Fibroblast of villous mesenchyme (primary cell): ENCODE measurements at regions not wholly inside any gene's neighbourhood (a gene's known extent, or its start where the extent isn't known, plus 50 kb on each side); places are given as distances from the start of the nearest gene placed in this dataset.
A peak's percentile ranks its signal among the peaks of the same experiment; 100 is the strongest.

Experiments
- DNase-seq: peaks from one replicate; pipeline ENCODE4 v3.0.0-alpha.2; 2010; ENCODE audit warnings: low read depth
- H3K4me3 ChIP-seq: 2 replicates; pipeline ENCODE4 v1.5.1; 2011; ENCODE audit warnings: low read depth, mild to moderate bottlenecking, low read length
- CTCF ChIP-seq: IDR thresholded peaks from 2 replicates; pipeline ENCODE4 v1.5.1; 2012; ENCODE audit warnings: low read depth, mild to moderate bottlenecking, low read length; ENCODE audit not compliant: insufficient read depth

- TF ChIP-seq CTCF, result no peak
- DNase-seq, result no peak
- no peak overlapping the region for H3K4me3 ChIP-seq
These were observed 173.5 kb upstream of the MEX3C start for GRCh38 chr18:51370996-51371395.

- no peak for TF ChIP-seq CTCF
- DNase-seq, result no peak
- H3K4me3 ChIP-seq, result no peak overlapping the region
These were observed 174.4 kb upstream of the MEX3C start for GRCh38 chr18:51371929-51372328.

- DNase-seq, result no peak
- TF ChIP-seq CTCF, result no peak
- no peak overlapping the region for H3K4me3 ChIP-seq
These were observed 184.6 kb upstream of the MEX3C start for GRCh38 chr18:51382081-51382480.

GRCh38 chr18:51383116-51383515, 185.6 kb upstream of the MEX3C start:
- DNase-seq, result no peak
- no peak for TF ChIP-seq CTCF
- no peak overlapping the region for H3K4me3 ChIP-seq

- TF ChIP-seq CTCF, result no peak
- no peak overlapping the region for H3K4me3 ChIP-seq
- DNase-seq, result no peak
These were observed 186.2 kb upstream of the MEX3C start for GRCh38 chr18:51383711-51384110.

GRCh38 chr18:51385270-51385669, 187.8 kb upstream of the MEX3C start:
- no peak overlapping the region for H3K4me3 ChIP-seq
- no peak for DNase-seq
- TF ChIP-seq CTCF, result no peak

GRCh38 chr18:51390702-51391101, 193.2 kb upstream of the MEX3C start:
- peak; percentile 7 for DNase-seq
- TF ChIP-seq CTCF, result no peak
- no peak overlapping the region for H3K4me3 ChIP-seq
